ENCODE measurements at regions not wholly inside any gene's neighbourhood (a gene's known extent, or its start where the extent isn't known, plus 50 kb on each side); places are given as distances from the start of the nearest gene placed in this dataset.

DNA sequence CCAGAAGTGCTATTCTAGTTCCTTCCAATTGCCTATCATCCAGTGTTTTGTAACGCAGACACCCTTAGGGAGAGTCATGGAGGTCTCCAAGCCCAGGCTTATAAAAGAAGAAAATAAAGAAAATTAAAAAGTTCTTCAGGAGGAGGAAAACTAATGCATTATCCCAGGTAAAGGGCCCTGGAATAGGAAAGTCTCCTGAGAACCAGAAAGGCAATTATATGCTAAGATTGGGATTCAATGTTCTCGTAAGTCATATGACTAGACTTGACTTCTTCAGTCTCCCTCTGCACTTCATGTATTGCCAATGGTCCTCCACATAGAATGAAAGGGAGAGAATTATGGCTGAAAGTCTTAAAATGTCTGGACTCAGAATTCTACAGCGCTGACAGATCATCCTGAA is 154.4 kb upstream of the STK32A start:
- TF ChIP-seq, protein P1, sequence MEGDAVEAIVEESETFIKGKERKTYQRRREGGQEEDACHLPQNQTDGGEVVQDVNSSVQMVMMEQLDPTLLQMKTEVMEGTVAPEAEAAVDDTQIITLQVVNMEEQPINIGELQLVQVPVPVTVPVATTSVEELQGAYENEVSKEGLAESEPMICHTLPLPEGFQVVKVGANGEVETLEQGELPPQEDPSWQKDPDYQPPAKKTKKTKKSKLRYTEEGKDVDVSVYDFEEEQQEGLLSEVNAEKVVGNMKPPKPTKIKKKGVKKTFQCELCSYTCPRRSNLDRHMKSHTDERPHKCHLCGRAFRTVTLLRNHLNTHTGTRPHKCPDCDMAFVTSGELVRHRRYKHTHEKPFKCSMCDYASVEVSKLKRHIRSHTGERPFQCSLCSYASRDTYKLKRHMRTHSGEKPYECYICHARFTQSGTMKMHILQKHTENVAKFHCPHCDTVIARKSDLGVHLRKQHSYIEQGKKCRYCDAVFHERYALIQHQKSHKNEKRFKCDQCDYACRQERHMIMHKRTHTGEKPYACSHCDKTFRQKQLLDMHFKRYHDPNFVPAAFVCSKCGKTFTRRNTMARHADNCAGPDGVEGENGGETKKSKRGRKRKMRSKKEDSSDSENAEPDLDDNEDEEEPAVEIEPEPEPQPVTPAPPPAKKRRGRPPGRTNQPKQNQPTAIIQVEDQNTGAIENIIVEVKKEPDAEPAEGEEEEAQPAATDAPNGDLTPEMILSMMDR (IDR thresholded peaks at IDR 0.05), result no peak
- no peak for DNase-seq
- no peaks in the 10 kb centered on the region for H3K27me3 ChIP-seq (ENCODE audit: low read depth)
- H3K9me3 ChIP-seq, result no peaks in the 10 kb centered on the region
- no peak overlapping the region for H3K27ac ChIP-seq
- intact Hi-C loops (cut with DNase I), result no loop called here
- no peak overlapping the region for H3K4me3 ChIP-seq
- ATAC-seq, result no peak
- no peaks in the 10 kb centered on the region for H3K4me1 ChIP-seq
- no peaks in the 10 kb centered on the region for H3K36me3 ChIP-seq

DNA sequence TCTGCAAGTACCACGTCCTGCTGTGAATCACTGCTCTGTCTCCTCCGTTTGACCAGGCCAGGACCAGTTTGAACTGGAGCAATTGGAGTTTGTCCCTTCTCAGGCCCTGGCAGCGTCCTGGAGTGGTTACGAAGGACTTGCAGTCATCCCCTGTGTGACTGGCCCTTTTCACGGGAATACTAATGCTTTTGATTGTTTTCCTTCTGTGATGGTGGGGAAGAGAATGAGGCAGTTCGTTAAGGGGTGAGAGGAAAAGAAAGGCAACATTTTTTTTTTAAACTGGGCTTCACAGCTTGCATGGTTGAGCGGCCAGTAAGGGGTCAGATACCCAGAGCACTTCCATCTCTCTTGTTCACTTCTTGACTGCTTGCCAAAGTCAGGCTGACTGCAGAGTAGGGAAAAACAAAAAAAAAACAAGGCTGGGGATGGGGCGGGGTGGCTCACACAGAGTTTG is 153.5 kb upstream of the STK32A start:
- H3K4me3 ChIP-seq, result no peak overlapping the region
- no peak for ATAC-seq
- TF ChIP-seq, protein P1 (IDR thresholded peaks at IDR 0.05), result no peak
- no peaks in the 10 kb centered on the region for H3K9me3 ChIP-seq
- no peak for DNase-seq
- H3K27ac ChIP-seq, result no peak overlapping the region
- H3K27me3 ChIP-seq (ENCODE audit: low read depth), result no peaks in the 10 kb centered on the region
- H3K4me1 ChIP-seq, result no peaks in the 10 kb centered on the region
- no peaks in the 10 kb centered on the region for H3K36me3 ChIP-seq
- intact Hi-C loops (cut with DNase I), result no loop called here

DNA sequence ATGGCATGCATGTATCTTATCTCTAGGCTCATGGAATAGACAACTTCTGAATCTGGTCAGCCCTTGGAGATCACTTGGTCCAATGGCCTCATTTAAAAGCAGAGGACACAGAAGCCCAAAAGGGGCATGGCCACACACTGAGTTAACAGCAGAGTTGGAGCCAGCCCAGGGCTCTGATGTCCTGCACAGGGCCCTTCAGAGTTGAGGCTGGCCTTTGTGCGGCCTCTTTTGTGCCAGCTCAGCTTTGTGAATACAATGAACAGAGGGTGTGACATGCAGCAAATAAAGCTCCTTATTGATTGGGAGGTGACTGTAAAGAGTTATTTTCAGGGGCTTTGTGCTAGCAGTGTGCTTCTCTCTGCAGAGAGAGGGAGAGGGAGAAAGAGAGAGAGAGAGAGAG is 150.1 kb upstream of the STK32A start:
- H3K4me3 ChIP-seq, result no peak overlapping the region
- DNase-seq (no peak), ATAC-seq (no peak)
- no peak overlapping the region for H3K27ac ChIP-seq
- no peaks in the 10 kb centered on the region for H3K9me3 ChIP-seq
- H3K36me3 ChIP-seq, result no peaks in the 10 kb centered on the region
- H3K27me3 ChIP-seq (ENCODE audit: low read depth), result no peaks in the 10 kb centered on the region
- no peaks in the 10 kb centered on the region for H3K4me1 ChIP-seq
- intact Hi-C loops (cut with DNase I), result no loop called here
- TF ChIP-seq, protein P1 (IDR thresholded peaks at IDR 0.05), result no peak

DNA sequence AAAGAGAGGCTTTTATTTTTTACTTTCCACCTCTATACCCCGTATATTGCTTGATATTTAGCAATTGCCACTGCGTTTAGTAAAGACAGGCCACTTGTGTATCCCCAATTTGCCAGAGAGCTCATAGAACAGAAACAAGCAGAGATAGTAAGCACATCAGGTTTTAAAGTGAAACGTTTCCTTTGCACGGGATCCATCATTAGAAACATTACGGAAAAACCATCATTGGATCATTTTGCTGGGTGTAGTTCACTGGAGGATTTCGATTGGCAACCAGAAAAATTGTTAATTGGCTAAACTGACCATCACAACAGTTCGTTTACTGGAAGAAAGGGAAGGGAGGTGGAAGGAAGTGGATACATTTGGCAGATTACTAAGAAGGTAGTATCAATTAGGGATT is 149.4 kb upstream of the STK32A start:
- Histone ChIP-seq H3K9me3 (no peaks in the 10 kb centered on the region), H3K36me3 (no peaks in the 10 kb centered on the region), H3K4me1 (no peaks in the 10 kb centered on the region), H3K27me3 (ENCODE audit: low read depth) (no peaks in the 10 kb centered on the region), H3K4me3 (no peak overlapping the region), H3K27ac (no peak overlapping the region)
- TF ChIP-seq, protein P1 (IDR thresholded peaks at IDR 0.05), result no peak
- DNase-seq (no peak), ATAC-seq (no peak)
- intact Hi-C loops (cut with DNase I), result no loop called here

DNA sequence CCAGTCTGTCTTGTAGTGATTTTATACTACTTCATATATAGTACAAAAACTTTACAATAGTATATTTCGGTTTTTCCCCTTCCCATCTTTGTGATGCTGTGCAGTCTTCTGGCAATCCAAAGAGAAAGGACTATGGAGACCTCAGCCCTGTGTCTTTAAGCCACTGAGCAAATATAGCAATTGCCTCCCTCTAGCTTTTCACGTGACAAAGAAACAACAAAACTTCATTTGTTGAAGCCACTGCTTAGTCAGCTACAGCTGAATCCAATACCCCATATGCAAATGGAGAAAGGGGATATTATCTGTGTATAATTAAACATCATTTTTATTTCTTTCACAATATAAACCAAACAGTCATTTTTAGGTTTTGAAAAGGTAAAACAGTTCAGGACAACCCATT is 142.8 kb upstream of the STK32A start:
- ATAC-seq (no peak), DNase-seq (no peak)
- H3K4me1 ChIP-seq, result no peaks in the 10 kb centered on the region
- no peaks in the 10 kb centered on the region for H3K9me3 ChIP-seq
- TF ChIP-seq, protein P1 (IDR thresholded peaks at IDR 0.05), result no peak
- intact Hi-C loops (cut with DNase I), result no loop called here
- no peaks in the 10 kb centered on the region for H3K27me3 ChIP-seq (ENCODE audit: low read depth)
- no peak overlapping the region for H3K4me3 ChIP-seq
- H3K27ac ChIP-seq, result no peak overlapping the region
- H3K36me3 ChIP-seq, result no peaks in the 10 kb centered on the region

DNA sequence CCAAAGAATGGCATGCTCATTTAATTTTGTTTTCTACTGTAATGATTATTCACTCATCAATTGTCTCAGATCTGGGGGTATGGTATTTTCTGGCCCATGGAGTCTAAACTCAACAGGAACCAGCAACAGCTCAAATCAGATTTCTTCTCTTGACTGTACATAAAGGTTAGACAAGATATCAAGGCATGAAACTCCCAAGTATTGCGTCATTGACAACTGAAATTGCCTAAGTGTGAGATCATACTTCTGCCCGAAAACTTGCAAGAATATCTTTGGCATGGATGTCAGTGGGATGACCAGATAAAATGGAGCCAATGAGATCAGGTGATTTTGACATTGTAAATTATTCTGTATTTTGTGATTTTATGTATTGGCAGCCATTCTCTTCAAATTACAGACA is 141.7 kb upstream of the STK32A start:
- no peaks in the 10 kb centered on the region for H3K27me3 ChIP-seq (ENCODE audit: low read depth)
- H3K27ac ChIP-seq, result no peak overlapping the region
- TF ChIP-seq, protein P1 (IDR thresholded peaks at IDR 0.05), result no peak
- intact Hi-C loops (cut with DNase I), result no loop called here
- H3K4me1 ChIP-seq, result no peaks in the 10 kb centered on the region
- no peak for DNase-seq
- no peaks in the 10 kb centered on the region for H3K9me3 ChIP-seq
- H3K4me3 ChIP-seq, result no peak overlapping the region
- no peaks in the 10 kb centered on the region for H3K36me3 ChIP-seq
- no peak for ATAC-seq

All from lower lobe of right lung (tissue), 2 donors.